ENCODE measurements at regions not wholly inside any gene's neighbourhood (a gene's known extent, or its start where the extent isn't known, plus 50 kb on each side); places are given as distances from the start of the nearest gene placed in this dataset.

GRCh38 chr11:93073508-93074280 lies 104.2 kb downstream of the MTNR1B start:
- no peak for TF ChIP-seq CTCF (IDR thresholded peaks at IDR 0.05; ENCODE audit: poor library complexity)
- TF ChIP-seq EZH2 (IDR thresholded peaks at IDR 0.05; ENCODE audit: borderline replicate concordance), result no peak

Data from hepatocyte (in vitro differentiated cells).